ENCODE measurements at regions not wholly inside any gene's neighbourhood (a gene's known extent, or its start where the extent isn't known, plus 50 kb on each side); places are given as distances from the start of the nearest gene placed in this dataset.
A peak's percentile ranks its signal among the peaks of the same experiment; 100 is the strongest.

DNA sequence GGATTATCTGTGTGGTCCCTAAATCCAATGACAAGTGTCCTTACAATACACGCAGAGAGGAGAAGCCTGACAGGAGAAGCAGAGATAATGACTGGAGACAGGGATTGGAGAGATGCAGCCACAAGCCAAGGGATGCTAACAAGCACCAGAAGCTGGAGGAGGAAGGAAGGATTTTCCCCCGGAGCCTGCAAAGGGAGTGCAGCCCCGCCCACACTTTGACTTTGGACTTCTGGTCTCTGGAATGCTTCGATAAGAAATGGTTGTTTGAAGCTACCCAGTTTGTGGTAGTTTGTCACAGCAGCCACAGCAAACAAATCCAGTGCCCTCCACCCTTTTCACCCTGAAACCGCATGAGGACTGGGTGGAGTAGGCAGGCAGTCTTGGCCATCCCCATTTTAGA lies 77.2 kb upstream of the BOD1 start:
- no peaks in the 10 kb centered on the region for H3K36me3 ChIP-seq (replicated peaks in 1 of 2; ENCODE audit: control insufficient read depth in 1 of 2, insufficient read depth in 2 of 2, low read length in 2 of 2)
- BruUV-seq (replicated peaks) = no TSS peak
- no peak overlapping the region for H3K4me3 ChIP-seq (replicated peaks in 1 of 3; ENCODE audit: insufficient read depth in 1 of 3, low read depth in 2 of 3, low read length in 3 of 3)
- no peak for ATAC-seq
- DNase-seq (ENCODE audit: low spot score) = peak; percentile 66
- H4K20me1 ChIP-seq (ENCODE audit: insufficient read depth, low read length) = no peaks in the 10 kb centered on the region
- intact Hi-C loops (cut with micrococcal nuclease; ENCODE audit: unreplicated experiment) (no loop called here), in situ Hi-C loops (cut with HindIII; ENCODE audit: extremely low pct_ligation_motif_present, low pct_unique_long_range_greater_than_20kb) (no loop called here)
- H3K9ac ChIP-seq (ENCODE audit: insufficient read depth, low read depth, low read length) = no peak overlapping the region
- H3K27me3 ChIP-seq (ENCODE audit: control insufficient read depth in 1 of 2, insufficient read depth in 2 of 2, low read length in 2 of 2) = no peaks in the 10 kb centered on the region; a peak in 1 of 5 replicates
- peaks cover 74% of the 10 kb centered on the region for H3K4me1 ChIP-seq (ENCODE audit: insufficient read depth, low read length)
- POLR2A ChIA-PET = interaction anchor here (0.6 kb wide), 1 partner anchor 91 kb away, joined by 3 read pairs; no protein-coding TSS in a partner anchor
- WGBS (ENCODE audit: low lambda C conversion rate) = 20% methylated on average over 4 of the region's 5 CpGs
- FAIRE-seq = no peak
- H3K79me2 ChIP-seq (ENCODE audit: insufficient read depth, low read length) = no peaks in the 10 kb centered on the region
- CTCF ChIA-PET (ENCODE audit: low intra/inter-chr PET ratio, low total read pairs) = no interaction called here
- H3K4me2 ChIP-seq (ENCODE audit: low read depth, low read length) = peak overlapping the region; percentile 35
- no peak overlapping the region for H2AFZ ChIP-seq (ENCODE audit: low read length)
- peaks cover 6% of the 10 kb centered on the region for H3K9me3 ChIP-seq (ENCODE audit: low read length)
- no peak overlapping the region for H3K27ac ChIP-seq (ENCODE audit: extremely low read length, insufficient read depth, low read length)
- TF ChIP-seq NONO (IDR thresholded peaks at IDR 0.05) (no peak), NONO (CRISPR knock-in tag; conservative IDR thresholded peaks at IDR 0.05) (no peak), MAFF (IDR thresholded peaks at IDR 0.05; ENCODE audit: low read depth, low read length) (no peak), KLF9 (CRISPR knock-in tag; IDR thresholded peaks at IDR 0.05; ENCODE audit: low read depth) (no peak), EP300 (IDR thresholded peaks at IDR 0.05; ENCODE audit: low read depth in 2 of 2, low read length in 2 of 2) (peak in 1 of 2 experiments; percentile 42; a peak in 2 of 4 replicates), EP300 (CRISPR knock-in tag; IDR thresholded peaks at IDR 0.05; ENCODE audit: borderline replicate concordance) (no peak; the same call in 1 of the 2 replicates), EEA1 (CRISPR knock-in tag; IDR thresholded peaks at IDR 0.05; ENCODE audit: borderline replicate concordance) (no peak), ZNF12 (CRISPR knock-in tag; IDR thresholded peaks at IDR 0.05) (peak; percentile 68), RCOR2 (CRISPR knock-in tag; IDR thresholded peaks at IDR 0.05) (peak; percentile 52; the same call in 1 of the 2 replicates), TEAD3 (CRISPR knock-in tag; optimal IDR thresholded peaks at IDR 0.05; ENCODE audit: borderline replicate concordance) (peak; percentile 70), ZMYM3 (CRISPR knock-in tag; IDR thresholded peaks at IDR 0.05) (peak; percentile 78), SMARCE1 (IDR thresholded peaks at IDR 0.05; ENCODE audit: borderline replicate concordance) (no peak), KLF11 (CRISPR knock-in tag; IDR thresholded peaks at IDR 0.05) (no peak), POGZ (CRISPR knock-in tag; IDR thresholded peaks at IDR 0.05) (0 out of 2 replicates have a peak, but pooled peaks have one; percentile 13), PRMT3 (CRISPR knock-in tag; IDR thresholded peaks at IDR 0.05; ENCODE audit: borderline replicate concordance, low read depth) (no peak), ZNF788 (CRISPR knock-in tag; IDR thresholded peaks at IDR 0.05; ENCODE audit: borderline replicate concordance) (peak; percentile 34; the same call in 1 of the 2 replicates), MEIS1 (CRISPR knock-in tag; IDR thresholded peaks at IDR 0.05; ENCODE audit: borderline replicate concordance) (no peak), RBFOX2 (IDR thresholded peaks at IDR 0.05; ENCODE audit: low read depth, low read length) (no peak)
- TF ChIP-seq, protein P1, sequence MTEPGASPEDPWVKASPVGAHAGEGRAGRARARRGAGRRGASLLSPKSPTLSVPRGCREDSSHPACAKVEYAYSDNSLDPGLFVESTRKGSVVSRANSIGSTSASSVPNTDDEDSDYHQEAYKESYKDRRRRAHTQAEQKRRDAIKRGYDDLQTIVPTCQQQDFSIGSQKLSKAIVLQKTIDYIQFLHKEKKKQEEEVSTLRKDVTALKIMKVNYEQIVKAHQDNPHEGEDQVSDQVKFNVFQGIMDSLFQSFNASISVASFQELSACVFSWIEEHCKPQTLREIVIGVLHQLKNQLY (CRISPR knock-in tag; IDR thresholded peaks at IDR 0.05) = no peak
- TF ChIP-seq, protein P2, sequence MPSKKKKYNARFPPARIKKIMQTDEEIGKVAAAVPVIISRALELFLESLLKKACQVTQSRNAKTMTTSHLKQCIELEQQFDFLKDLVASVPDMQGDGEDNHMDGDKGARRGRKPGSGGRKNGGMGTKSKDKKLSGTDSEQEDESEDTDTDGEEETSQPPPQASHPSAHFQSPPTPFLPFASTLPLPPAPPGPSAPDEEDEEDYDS (CRISPR knock-in tag; IDR thresholded peaks at IDR 0.05) = no peak
- TF ChIP-seq, protein P3, sequence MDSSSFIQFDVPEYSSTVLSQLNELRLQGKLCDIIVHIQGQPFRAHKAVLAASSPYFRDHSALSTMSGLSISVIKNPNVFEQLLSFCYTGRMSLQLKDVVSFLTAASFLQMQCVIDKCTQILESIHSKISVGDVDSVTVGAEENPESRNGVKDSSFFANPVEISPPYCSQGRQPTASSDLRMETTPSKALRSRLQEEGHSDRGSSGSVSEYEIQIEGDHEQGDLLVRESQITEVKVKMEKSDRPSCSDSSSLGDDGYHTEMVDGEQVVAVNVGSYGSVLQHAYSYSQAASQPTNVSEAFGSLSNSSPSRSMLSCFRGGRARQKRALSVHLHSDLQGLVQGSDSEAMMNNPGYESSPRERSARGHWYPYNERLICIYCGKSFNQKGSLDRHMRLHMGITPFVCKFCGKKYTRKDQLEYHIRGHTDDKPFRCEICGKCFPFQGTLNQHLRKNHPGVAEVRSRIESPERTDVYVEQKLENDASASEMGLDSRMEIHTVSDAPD (CRISPR knock-in tag; IDR thresholded peaks at IDR 0.05) = no peak
- TF ChIP-seq, protein P4, sequence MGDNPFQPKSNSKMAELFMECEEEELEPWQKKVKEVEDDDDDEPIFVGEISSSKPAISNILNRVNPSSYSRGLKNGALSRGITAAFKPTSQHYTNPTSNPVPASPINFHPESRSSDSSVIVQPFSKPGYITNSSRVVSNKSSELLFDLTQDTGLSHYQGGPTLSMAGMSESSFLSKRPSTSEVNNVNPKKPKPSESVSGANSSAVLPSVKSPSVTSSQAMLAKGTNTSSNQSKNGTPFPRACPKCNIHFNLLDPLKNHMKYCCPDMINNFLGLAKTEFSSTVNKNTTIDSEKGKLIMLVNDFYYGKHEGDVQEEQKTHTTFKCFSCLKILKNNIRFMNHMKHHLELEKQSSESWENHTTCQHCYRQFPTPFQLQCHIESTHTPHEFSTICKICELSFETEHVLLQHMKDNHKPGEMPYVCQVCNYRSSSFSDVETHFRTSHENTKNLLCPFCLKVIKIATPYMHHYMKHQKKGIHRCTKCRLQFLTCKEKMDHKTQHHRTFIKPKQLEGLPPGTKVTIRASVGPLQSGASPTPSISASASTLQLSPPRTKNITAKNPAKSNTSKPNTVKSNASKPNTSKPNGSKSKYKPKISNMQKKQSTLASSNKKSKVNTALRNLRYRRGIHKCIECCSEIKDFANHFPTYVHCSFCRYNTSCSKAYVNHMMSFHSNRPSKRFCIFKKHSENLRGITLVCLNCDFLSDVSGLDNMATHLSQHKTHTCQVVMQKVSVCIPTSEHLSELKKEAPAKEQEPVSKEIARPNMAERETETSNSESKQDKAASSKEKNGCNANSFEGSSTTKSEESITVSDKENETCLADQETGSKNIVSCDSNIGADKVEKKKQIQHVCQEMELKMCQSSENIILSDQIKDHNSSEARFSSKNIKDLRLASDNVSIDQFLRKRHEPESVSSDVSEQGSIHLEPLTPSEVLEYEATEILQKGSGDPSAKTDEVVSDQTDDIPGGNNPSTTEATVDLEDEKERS (CRISPR knock-in tag; IDR thresholded peaks at IDR 0.05) = peak; percentile 92

Data from HepG2 (cell line).